ENCODE measurements at regions not wholly inside any gene's neighbourhood (a gene's known extent, or its start where the extent isn't known, plus 50 kb on each side); places are given as distances from the start of the nearest gene placed in this dataset.

DNA sequence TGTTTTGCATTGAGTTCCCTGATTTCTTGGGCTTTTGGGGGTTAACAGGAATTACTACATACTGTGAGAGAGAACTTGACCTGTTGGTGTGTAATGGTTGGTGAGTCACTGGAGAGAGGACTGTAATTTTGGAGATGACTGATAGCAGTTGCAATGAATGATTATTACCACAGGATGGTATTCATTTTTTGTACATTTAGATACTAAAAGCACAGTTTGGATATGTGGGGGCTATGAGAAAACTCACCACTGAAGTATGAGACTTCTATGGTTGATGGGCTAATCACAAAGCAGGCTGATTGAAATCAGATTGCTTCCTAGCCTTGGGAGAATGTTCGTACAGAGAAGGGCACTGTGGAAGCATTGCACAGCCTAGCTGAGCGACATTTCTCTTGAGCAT, 1571.3 kb upstream of the PRMT6 start:
- whole genome bisulfite sequencing (ENCODE audit: extremely low coverage, insufficient read length, low lambda C conversion rate): no CpG with 5 or more reads among the region's 2 CpGs
- Histone ChIP-seq H3K4ac (ENCODE audit: low read depth, low read length) (no peak overlapping the region), H4K5ac (ENCODE audit: insufficient read length, low read depth, low read length) (no peak overlapping the region), H3K79me1 (ENCODE audit: insufficient read depth, low read depth, low read length, poor library complexity, severe bottlenecking) (no peaks in the 10 kb centered on the region), H3K14ac (ENCODE audit: insufficient read depth, low read length) (no peak overlapping the region), H3T11ph (ENCODE audit: low read length) (no peak overlapping the region), H3K27me3 (ENCODE audit: insufficient read depth, low read length) (no peaks in the 10 kb centered on the region), H2BK12ac (ENCODE audit: insufficient read length, low read depth, low read length) (no peak overlapping the region), H3K9ac (ENCODE audit: extremely low read depth, insufficient read length, low read length) (no peak overlapping the region), H3K79me2 (ENCODE audit: insufficient read depth, low read length) (no peaks in the 10 kb centered on the region), H3K23me2 (ENCODE audit: insufficient read length, low read depth, low read length, poor library complexity, severe bottlenecking) (no peaks in the 10 kb centered on the region), H3K4me1 (ENCODE audit: insufficient read depth, low read length) (no peaks in the 10 kb centered on the region), H2AK5ac (ENCODE audit: insufficient read length, low read length) (no peak overlapping the region), H2BK15ac (ENCODE audit: low read depth, low read length) (no peak overlapping the region), H3K56ac (ENCODE audit: insufficient read length, low read depth, low read length) (no peak overlapping the region), H4K20me1 (ENCODE audit: control insufficient read depth, insufficient read depth, insufficient read length) (no peaks in the 10 kb centered on the region), H2BK120ac (ENCODE audit: low read depth, low read length, poor library complexity, severe bottlenecking) (no peak overlapping the region), H3K27ac (ENCODE audit: insufficient read length, low read depth, low read length) (no peak overlapping the region), H4K8ac (replicated peaks; ENCODE audit: insufficient read length, low read depth, low read length) (no peak overlapping the region), H3K9me3 (ENCODE audit: control insufficient read depth, low read depth, low read length) (no peaks in the 10 kb centered on the region), H3K18ac (ENCODE audit: insufficient read length, low read depth, low read length) (no peak overlapping the region), H3K23ac (ENCODE audit: insufficient read length, low read depth, low read length) (no peak overlapping the region), H2BK20ac (ENCODE audit: low read depth, low read length, poor library complexity, severe bottlenecking) (no peak overlapping the region), H2AFZ (ENCODE audit: low read length) (no peak overlapping the region), H4K91ac (ENCODE audit: insufficient read length, low read depth, low read length) (no peak overlapping the region), H3K4me2 (ENCODE audit: insufficient read depth, insufficient read length, low read length) (no peak overlapping the region), H2BK5ac (ENCODE audit: insufficient read length, low read length) (no peak overlapping the region)
- Mint-ChIP-seq H3K9me3 (peaks cover 4 to 6% of the 10 kb centered on the region in 2 experiments; a peak in 4 of 5 replicates), H3K27me3 (ENCODE audit: low read depth) (no peaks in the 10 kb centered on the region), H3K4me3 (no peak overlapping the region), H3K27ac (no peak overlapping the region), H3K36me3 (ENCODE audit: insufficient read depth in 1 of 3, low read depth in 3 of 3) (peaks cover 0 to 6% (median 4%) of the 10 kb centered on the region in 3 experiments; a peak in 2 of 7 replicates), H3K4me1 (no peaks in the 10 kb centered on the region)
- no peak for DNase-seq
- TF ChIP-seq, protein P1, sequence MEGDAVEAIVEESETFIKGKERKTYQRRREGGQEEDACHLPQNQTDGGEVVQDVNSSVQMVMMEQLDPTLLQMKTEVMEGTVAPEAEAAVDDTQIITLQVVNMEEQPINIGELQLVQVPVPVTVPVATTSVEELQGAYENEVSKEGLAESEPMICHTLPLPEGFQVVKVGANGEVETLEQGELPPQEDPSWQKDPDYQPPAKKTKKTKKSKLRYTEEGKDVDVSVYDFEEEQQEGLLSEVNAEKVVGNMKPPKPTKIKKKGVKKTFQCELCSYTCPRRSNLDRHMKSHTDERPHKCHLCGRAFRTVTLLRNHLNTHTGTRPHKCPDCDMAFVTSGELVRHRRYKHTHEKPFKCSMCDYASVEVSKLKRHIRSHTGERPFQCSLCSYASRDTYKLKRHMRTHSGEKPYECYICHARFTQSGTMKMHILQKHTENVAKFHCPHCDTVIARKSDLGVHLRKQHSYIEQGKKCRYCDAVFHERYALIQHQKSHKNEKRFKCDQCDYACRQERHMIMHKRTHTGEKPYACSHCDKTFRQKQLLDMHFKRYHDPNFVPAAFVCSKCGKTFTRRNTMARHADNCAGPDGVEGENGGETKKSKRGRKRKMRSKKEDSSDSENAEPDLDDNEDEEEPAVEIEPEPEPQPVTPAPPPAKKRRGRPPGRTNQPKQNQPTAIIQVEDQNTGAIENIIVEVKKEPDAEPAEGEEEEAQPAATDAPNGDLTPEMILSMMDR (conservative IDR thresholded peaks at IDR 0.05): no peak

Measured in H9 (cell line).